K562 (cell line): ENCODE measurements at regions not wholly inside any gene's neighbourhood (a gene's known extent, or its start where the extent isn't known, plus 50 kb on each side); places are given as distances from the start of the nearest gene placed in this dataset.

Experiments used
- ATAC-seq: fragments of 200-7000 bp; cut with Tn5 transposase; 3 replicates; pipeline ENCODE4 v1.9.1; 2020; ENCODE audit warnings: moderate library complexity
- BruUV-seq: library from RNA; stranded (reverse); fragments of 400-500 nt; replicated peaks from 2 replicates; lab custom pipeline; 2021; lab: Mats Ljungman, UMichigan
- CTCF ChIA-PET: fragments of 300-600 bp; formaldehyde crosslinking; extraction: SDS; loops from one replicate; lab custom pipeline; 2021; ENCODE audit warnings: low intra/inter-chr PET ratio; lab: Yijun Ruan, JAX
- POLR2A ChIA-PET: fragments of 300-600, 350-650 bp; sonication (Branson Sonifier 250); formaldehyde crosslinking; extraction: SDS; loops from one replicate; lab custom pipeline; 2021; ENCODE audit warnings: antibody characterized with exemption, inconsistent platforms; lab: Yijun Ruan, JAX
- DNase-seq, 4 experiments: peaks; one replicate each; pipeline versions ENCODE4 v3.0.0 to v3.0.0-alpha.2; 2011 to 2018; ENCODE audit warnings: low spot score in 3 of 4, mixed read lengths in 3 of 4; ENCODE audit errors: extremely low read depth in 1 of 4
- FAIRE-seq: peaks from 2 replicates; lab custom pipeline; 2011; peaks lifted over from hg19 to GRCh38; lab: Jason Lieb, UNC
- H2AFZ ChIP-seq: 2 replicates; pipeline ENCODE4 v1.6.0; 2011; ENCODE audit warnings: low read depth, low read length, control low read depth, inconsistent platforms
- H3K27ac ChIP-seq: fragments of 200-600 bp; 3 replicates; pipeline ENCODE4 v1.8.0; 2011; ENCODE audit warnings: low read depth, mild to moderate bottlenecking, control low read depth, inconsistent platforms, low read length, moderate library complexity, mixed read lengths; ENCODE audit errors: extremely low read depth
- H3K27me3 ChIP-seq, 2 experiments: fragments of 300-600 bp in 1 of 2; 2 replicates in 1 of 2; 3 replicates in 1 of 2; pipeline versions ENCODE4 v1.6.0 to v1.8.0; 2011; ENCODE audit warnings: inconsistent platforms in 2 of 2, low read length in 2 of 2, mild to moderate bottlenecking in 1 of 2, mixed read lengths in 1 of 2, moderate library complexity in 1 of 2; ENCODE audit not compliant: control insufficient read depth in 2 of 2, insufficient read depth in 2 of 2
- H3K36me3 ChIP-seq: fragments of 300-600 bp; 3 replicates; pipeline ENCODE4 v1.8.0; 2011; ENCODE audit warnings: mild to moderate bottlenecking, low read length, inconsistent platforms; ENCODE audit not compliant: control insufficient read depth, insufficient read depth
- H3K4me1 ChIP-seq, 2 experiments: fragments of 200-600 bp in 1 of 2; replicated peaks in 1 of 2; 2 replicates in 1 of 2; 3 replicates in 1 of 2; pipeline versions ENCODE4 v1.5.1 to v1.8.0; 2011; ENCODE audit warnings: inconsistent platforms in 2 of 2, low read length in 2 of 2, mild to moderate bottlenecking in 1 of 2, mixed read lengths in 1 of 2, moderate library complexity in 1 of 2; ENCODE audit not compliant: control insufficient read depth in 2 of 2, insufficient read depth in 2 of 2
- H3K4me2 ChIP-seq: 2 replicates; pipeline ENCODE4 v1.6.1; 2011; ENCODE audit warnings: low read length, control low read depth, inconsistent platforms, mixed read lengths; ENCODE audit not compliant: insufficient read depth
- H3K4me3 ChIP-seq: fragments of 200-600 bp; sonication (generic), shearing (Covaris generic); 2 replicates; pipeline ENCODE4 v1.5.1; 2016; ENCODE audit warnings: control low read depth, inconsistent platforms
- H3K79me2 ChIP-seq: fragments of 200-600 bp; 3 replicates; pipeline ENCODE4 v1.8.0; 2011; ENCODE audit warnings: low read length, inconsistent platforms; ENCODE audit not compliant: control insufficient read depth, insufficient read depth
- H3K9ac ChIP-seq, 2 experiments: 2 replicates each; pipeline versions ENCODE4 v1.6.0 to v1.6.1; 2011; ENCODE audit warnings: low read depth in 2 of 2, low read length in 2 of 2, control low read depth in 1 of 2, inconsistent platforms in 1 of 2, mild to moderate bottlenecking in 1 of 2, mixed read lengths in 1 of 2; ENCODE audit not compliant: insufficient read depth in 1 of 2
- H3K9me1 ChIP-seq: one replicate; pipeline ENCODE4 v1.6.0; 2011; ENCODE audit warnings: inconsistent platforms, mild to moderate bottlenecking, low read length, moderate library complexity; ENCODE audit not compliant: control insufficient read depth, insufficient read depth
- H3K9me3 ChIP-seq: replicated peaks from 2 replicates; pipeline ENCODE4 v1.5.1; 2011; ENCODE audit warnings: low read depth, low read length, inconsistent platforms; ENCODE audit not compliant: control insufficient read depth, insufficient read depth
- H4K20me1 ChIP-seq: replicated peaks from 2 replicates; pipeline ENCODE4 v1.6.1; 2011; ENCODE audit warnings: low read length, inconsistent platforms, mixed read lengths; ENCODE audit not compliant: control insufficient read depth, insufficient read depth
- ASH1L ChIP-seq: fragments of 450-650 bp; IDR thresholded peaks from 2 replicates; pipeline ENCODE4 v1.6.1; 2018; ENCODE audit warnings: borderline replicate concordance, mild to moderate bottlenecking, low read depth; ENCODE audit not compliant: partially characterized antibody
- FOXJ3 ChIP-seq: sonication (generic); formaldehyde crosslinking; IDR thresholded peaks from 2 replicates; pipeline ENCODE4 v1.4.0; 2020; ENCODE audit warnings: mild to moderate bottlenecking, missing genetic modification reagents
- IRF2 ChIP-seq: sonication (generic); formaldehyde crosslinking; IDR thresholded peaks from 2 replicates; pipeline ENCODE4 v1.8.1; 2022; ENCODE audit warnings: mild to moderate bottlenecking, missing genetic modification reagents
- MAX ChIP-seq: sonication (generic); formaldehyde crosslinking; IDR thresholded peaks from 2 replicates; pipeline ENCODE4 v1.9.0; 2022; ENCODE audit warnings: mild to moderate bottlenecking, missing genetic modification reagents
- MECOM ChIP-seq: fragments of 250-450 bp; sonication (Bioruptor Pico); IDR thresholded peaks from 2 replicates; pipeline ENCODE4 v1.8.0; 2022; ENCODE audit warnings: inconsistent platforms
- NR2C2 ChIP-seq, 2 experiments: fragments of 200-800 bp in 1 of 2; sonication (Bioruptor generic) in 1 of 2; sonication (generic) in 1 of 2; formaldehyde crosslinking in 1 of 2; IDR thresholded peaks; 2 replicates each; pipeline versions ENCODE4 v1.6.1 to v1.8.0; 2016 to 2022; ENCODE audit warnings: mild to moderate bottlenecking in 1 of 2, missing compliant biosample characterization in 1 of 2, missing genetic modification characterization in 1 of 2, missing genetic modification reagents in 1 of 2
- PHTF2 ChIP-seq: fragments of 250-450 bp; sonication (Bioruptor Pico); IDR thresholded peaks from 2 replicates; pipeline ENCODE4 v1.5.0; 2021; ENCODE audit warnings: mild to moderate bottlenecking
- PYGO2 ChIP-seq: fragments of 450-650 bp; IDR thresholded peaks from 2 replicates; pipeline ENCODE4 v1.6.1; 2016; ENCODE audit warnings: mild to moderate bottlenecking, missing genetic modification characterization, moderate library complexity, missing compliant biosample characterization
- RBM22 ChIP-seq: fragments of 200-400 bp; formaldehyde crosslinking; IDR thresholded peaks from 2 replicates; pipeline ENCODE4 v1.6.1; 2018; ENCODE audit warnings: low read length, low read depth; ENCODE audit not compliant: poor library complexity, severe bottlenecking
- RBM34 ChIP-seq: fragments of 200-400 bp; formaldehyde crosslinking; IDR thresholded peaks from 2 replicates; pipeline ENCODE4 v1.6.1; 2018; ENCODE audit warnings: low read length, borderline replicate concordance; ENCODE audit not compliant: insufficient read depth
- SAP30 ChIP-seq: fragments of 200-600 bp; sonication (generic); IDR thresholded peaks from 2 replicates; pipeline ENCODE4 v1.6.1; 2012; ENCODE audit warnings: borderline replicate concordance, low read depth, mild to moderate bottlenecking, moderate library complexity, low read length, control low read depth, inconsistent platforms; ENCODE audit not compliant: insufficient read depth, poor library complexity, severe bottlenecking
- TCF15 ChIP-seq: fragments of 250-450 bp; sonication (Bioruptor Pico); IDR thresholded peaks from 2 replicates; pipeline ENCODE4 v1.8.0; 2022; ENCODE audit warnings: moderate library complexity, mild to moderate bottlenecking, inconsistent platforms
- ZBTB49 ChIP-seq: sonication (generic); formaldehyde crosslinking; IDR thresholded peaks from 2 replicates; pipeline ENCODE4 v1.8.0; 2022; ENCODE audit warnings: missing genetic modification reagents, mild to moderate bottlenecking, borderline replicate concordance
- ZFP91 ChIP-seq: sonication (generic); formaldehyde crosslinking; IDR thresholded peaks from 2 replicates; pipeline ENCODE4 v1.8.0; 2022; ENCODE audit warnings: mild to moderate bottlenecking, missing genetic modification reagents
- ZNF311 ChIP-seq: fragments of 250-450 bp; sonication (Bioruptor Pico); IDR thresholded peaks from 2 replicates; pipeline ENCODE4 v1.4.0; 2020; ENCODE audit warnings: mild to moderate bottlenecking, moderate library complexity
- ZNF316 ChIP-seq: fragments of 450-650 bp; IDR thresholded peaks from 2 replicates; pipeline ENCODE4 v1.6.1; 2016
- WGBS: fragments of 100-300 bp; shearing (Covaris generic); methylation state at CpG from one replicate; pipeline ENCODE4 v1.1.6; 2016; ENCODE audit warnings: low coverage, mixed read lengths; ENCODE audit not compliant: insufficient coverage; ENCODE audit errors: missing lambda C conversion rate; 5-methylcytosine and 5-hydroxymethylcytosine counted together
- in situ Hi-C: fragments of 300-500 bp; cut with MboI; formaldehyde crosslinking; loops from 4 replicates; pipeline ENCODE4 v1.15.0; 2018; ENCODE audit warnings: inconsistent platforms, mixed read lengths
- intact Hi-C: fragments of 100-400 bp; cut with micrococcal nuclease; formaldehyde crosslinking; loops from 2 replicates; pipeline ENCODE4 v1.14.2; 2022

GRCh38 chr1:47645151-47645550 lies 207.3 kb downstream of the FOXD2 start:
- ATAC-seq (no peak), FAIRE-seq (no peak), DNase-seq (no peak)
- CTCF ChIA-PET = no interaction called here
- POLR2A ChIA-PET = interaction anchor here (1.1 to 1.3 kb wide), 3 partner anchors 12 to 18 kb away, joined by 3 to 4 read pairs (median 3); no protein-coding TSS in a partner anchor
- Histone ChIP-seq H3K27me3 (peaks cover 5 to 60% of the 10 kb centered on the region in 2 experiments), H3K36me3 (no peaks in the 10 kb centered on the region), H3K4me2 (no peak overlapping the region), H4K20me1 (peaks cover 7% of the 10 kb centered on the region; the same call in 1 of the 2 replicates), H3K9ac (no peak overlapping the region), H3K4me3 (no peak overlapping the region), H3K4me1 (no peaks in the 10 kb centered on the region), H3K27ac (no peak overlapping the region), H3K9me3 (no peaks in the 10 kb centered on the region), H3K9me1 (no peaks in the 10 kb centered on the region), H2AFZ (no peak overlapping the region), H3K79me2 (no peaks in the 10 kb centered on the region)
- intact Hi-C loops = no loop called here
- 0% methylated on average over 8 of the region's 8 CpGs for WGBS
- in situ Hi-C loops = no loop called here
- BruUV-seq = no TSS peak
- TF ChIP-seq FOXJ3 (CRISPR knock-in tag) (no peak), IRF2 (CRISPR knock-in tag) (no peak), TCF15 (CRISPR knock-in tag) (no peak), NR2C2 (CRISPR knock-in tag; IDR thresholded peaks at IDR 0.05) (no peak), NR2C2 (tag; IDR thresholded peaks at IDR 0.05) (no peak), SAP30 (no peak), PYGO2 (tag) (no peak), ZFP91 (CRISPR knock-in tag) (no peak), MECOM (CRISPR knock-in tag) (no peak), PHTF2 (CRISPR knock-in tag) (no peak), ZBTB49 (CRISPR knock-in tag) (no peak), ZNF316 (no peak), MAX (CRISPR knock-in tag) (no peak), RBM22 (no peak), RBM34 (no peak), ASH1L (no peak), ZNF311 (CRISPR knock-in tag) (no peak)
